GM19324 (cell line): ENCODE measurements at regions not wholly inside any gene's neighbourhood (a gene's known extent, or its start where the extent isn't known, plus 50 kb on each side); places are given as distances from the start of the nearest gene placed in this dataset.

Experiments
- ATAC-seq: cut with Tn5 transposase; IDR thresholded peaks from one replicate; pipeline ENCODE4 v1.9.1; 2021; ENCODE audit warnings: mild to moderate bottlenecking, moderate library complexity; ENCODE audit not compliant: unreplicated experiment, low FRiP score

GRCh38 chr16:7185689-7186088, 147.0 kb upstream of the RBFOX1 start:
- no peak for ATAC-seq

GRCh38 chr16:7185165-7185564, 147.5 kb upstream of the RBFOX1 start:
- no peak for ATAC-seq

GRCh38 chr16:7183768-7184167, 148.9 kb upstream of the RBFOX1 start:
- ATAC-seq, result no peak

GRCh38 chr16:7182510-7183109, 150.0 kb upstream of the RBFOX1 start:
- no peak for ATAC-seq

- no peak for ATAC-seq
Observed at GRCh38 chr16:7177875-7178274, 154.8 kb upstream of the RBFOX1 start.

- ATAC-seq, result no peak
Observed at GRCh38 chr16:7171151-7171550, 161.5 kb upstream of the RBFOX1 start.

GRCh38 chr16:7167626-7168025, 165.0 kb upstream of the RBFOX1 start:
- ATAC-seq, result no peak

- no peak for ATAC-seq
Observed at GRCh38 chr16:7161891-7162290, 170.8 kb upstream of the RBFOX1 start.

GRCh38 chr16:7160093-7160492, 172.6 kb upstream of the RBFOX1 start:
- no peak for ATAC-seq

GRCh38 chr16:7158481-7158880, 174.2 kb upstream of the RBFOX1 start:
- no peak for ATAC-seq

- no peak for ATAC-seq
Observed at GRCh38 chr16:7150230-7150629, 182.4 kb upstream of the RBFOX1 start.

GRCh38 chr16:7148606-7149005, 184.0 kb upstream of the RBFOX1 start:
- no peak for ATAC-seq

GRCh38 chr16:7140899-7141298, 191.7 kb upstream of the RBFOX1 start:
- no peak for ATAC-seq

- ATAC-seq, result no peak
Observed at GRCh38 chr16:7137560-7138330, 194.9 kb upstream of the RBFOX1 start.

GRCh38 chr16:7132465-7132864, 200.2 kb upstream of the RBFOX1 start:
- no peak for ATAC-seq

GRCh38 chr16:7124701-7125100, 207.9 kb upstream of the RBFOX1 start:
- ATAC-seq, result no peak

GRCh38 chr16:7124242-7124641, 208.4 kb upstream of the RBFOX1 start:
- ATAC-seq, result no peak

GRCh38 chr16:7116734-7117133, 215.9 kb upstream of the RBFOX1 start:
- no peak for ATAC-seq

GRCh38 chr16:7115898-7116297, 216.7 kb upstream of the RBFOX1 start:
- no peak for ATAC-seq

GRCh38 chr16:7113949-7114348, 218.7 kb upstream of the RBFOX1 start:
- ATAC-seq, result no peak

GRCh38 chr16:7113395-7113794, 219.2 kb upstream of the RBFOX1 start:
- ATAC-seq, result no peak

- ATAC-seq, result no peak
Observed at GRCh38 chr16:7111265-7111664, 221.4 kb upstream of the RBFOX1 start.
